ENCODE measurements at regions not wholly inside any gene's neighbourhood (a gene's known extent, or its start where the extent isn't known, plus 50 kb on each side); places are given as distances from the start of the nearest gene placed in this dataset.

GRCh38 chr5:2181557-2181956 lies 298.8 kb upstream of the IRX4 start:
- H3K9me2 ChIP-seq (replicated peaks; ENCODE audit: control insufficient read depth, low read length): no peaks in the 10 kb centered on the region
- H3K36me3 ChIP-seq (ENCODE audit: control insufficient read depth, low read length): no peaks in the 10 kb centered on the region
- H4K20me1 ChIP-seq (ENCODE audit: control insufficient read depth, insufficient read depth, low read depth, low read length): no peaks in the 10 kb centered on the region
- no peak for TF ChIP-seq CTCF (IDR thresholded peaks at IDR 0.05; ENCODE audit: low read depth, low read length, poor library complexity, severe bottlenecking)
- TF ChIP-seq EZH2phosphoT487 (IDR thresholded peaks at IDR 0.05; ENCODE audit: borderline replicate concordance, low read length): no peak
- H3K9me3 ChIP-seq (ENCODE audit: control insufficient read depth, insufficient read depth, low read length): no peaks in the 10 kb centered on the region
- no peaks in the 10 kb centered on the region for H3K79me2 ChIP-seq (ENCODE audit: control insufficient read depth, low read length)
- no peaks in the 10 kb centered on the region for H3K4me1 ChIP-seq (ENCODE audit: control insufficient read depth, low read length)
- H3K4me3 ChIP-seq (ENCODE audit: low read length): no peak overlapping the region
- H3K4me2 ChIP-seq (ENCODE audit: low read length): no peak overlapping the region
- H3K27ac ChIP-seq (ENCODE audit: low read depth, low read length): no peak overlapping the region
- H3F3A ChIP-seq (ENCODE audit: control insufficient read depth, insufficient read depth): no peaks in the 10 kb centered on the region
- no peaks in the 10 kb centered on the region for H3K27me3 ChIP-seq (ENCODE audit: control insufficient read depth, low read length)

- Histone ChIP-seq H3K27ac (ENCODE audit: low read depth, low read length) (no peak overlapping the region), H3K9me2 (replicated peaks; ENCODE audit: control insufficient read depth, low read length) (no peaks in the 10 kb centered on the region), H3K4me1 (ENCODE audit: control insufficient read depth, low read length) (no peaks in the 10 kb centered on the region), H3K4me3 (ENCODE audit: low read length) (no peak overlapping the region), H3K9me3 (ENCODE audit: control insufficient read depth, insufficient read depth, low read length) (no peaks in the 10 kb centered on the region), H3K36me3 (ENCODE audit: control insufficient read depth, low read length) (no peaks in the 10 kb centered on the region), H3K4me2 (ENCODE audit: low read length) (no peak overlapping the region), H3K79me2 (ENCODE audit: control insufficient read depth, low read length) (no peaks in the 10 kb centered on the region), H4K20me1 (ENCODE audit: control insufficient read depth, insufficient read depth, low read depth, low read length) (no peaks in the 10 kb centered on the region), H3K27me3 (ENCODE audit: control insufficient read depth, low read length) (no peaks in the 10 kb centered on the region), H3F3A (ENCODE audit: control insufficient read depth, insufficient read depth) (no peaks in the 10 kb centered on the region)
- TF ChIP-seq CTCF (IDR thresholded peaks at IDR 0.05; ENCODE audit: low read depth, low read length, poor library complexity, severe bottlenecking): no peak
- no peak for TF ChIP-seq EZH2phosphoT487 (IDR thresholded peaks at IDR 0.05; ENCODE audit: borderline replicate concordance, low read length)
These were observed 298.4 kb upstream of the IRX4 start for GRCh38 chr5:2181149-2181548.

GRCh38 chr5:2180456-2180855 lies 297.7 kb upstream of the IRX4 start:
- Histone ChIP-seq H3K4me1 (ENCODE audit: control insufficient read depth, low read length) (no peaks in the 10 kb centered on the region), H3K9me2 (replicated peaks; ENCODE audit: control insufficient read depth, low read length) (no peaks in the 10 kb centered on the region), H3K9me3 (ENCODE audit: control insufficient read depth, insufficient read depth, low read length) (no peaks in the 10 kb centered on the region), H3K27me3 (ENCODE audit: control insufficient read depth, low read length) (no peaks in the 10 kb centered on the region), H3F3A (ENCODE audit: control insufficient read depth, insufficient read depth) (no peaks in the 10 kb centered on the region), H3K36me3 (ENCODE audit: control insufficient read depth, low read length) (no peaks in the 10 kb centered on the region), H4K20me1 (ENCODE audit: control insufficient read depth, insufficient read depth, low read depth, low read length) (no peaks in the 10 kb centered on the region), H3K4me2 (ENCODE audit: low read length) (no peak overlapping the region), H3K4me3 (ENCODE audit: low read length) (no peak overlapping the region), H3K79me2 (ENCODE audit: control insufficient read depth, low read length) (no peaks in the 10 kb centered on the region), H3K27ac (ENCODE audit: low read depth, low read length) (no peak overlapping the region)
- TF ChIP-seq EZH2phosphoT487 (IDR thresholded peaks at IDR 0.05; ENCODE audit: borderline replicate concordance, low read length): no peak
- no peak for TF ChIP-seq CTCF (IDR thresholded peaks at IDR 0.05; ENCODE audit: low read depth, low read length, poor library complexity, severe bottlenecking)

GRCh38 chr5:2179861-2180260 lies 297.1 kb upstream of the IRX4 start:
- TF ChIP-seq EZH2phosphoT487 (IDR thresholded peaks at IDR 0.05; ENCODE audit: borderline replicate concordance, low read length): no peak
- TF ChIP-seq CTCF (IDR thresholded peaks at IDR 0.05; ENCODE audit: low read depth, low read length, poor library complexity, severe bottlenecking): no peak
- no peaks in the 10 kb centered on the region for H4K20me1 ChIP-seq (ENCODE audit: control insufficient read depth, insufficient read depth, low read depth, low read length)
- H3K4me1 ChIP-seq (ENCODE audit: control insufficient read depth, low read length): no peaks in the 10 kb centered on the region
- H3K36me3 ChIP-seq (ENCODE audit: control insufficient read depth, low read length): no peaks in the 10 kb centered on the region
- no peak overlapping the region for H3K4me2 ChIP-seq (ENCODE audit: low read length)
- H3F3A ChIP-seq (ENCODE audit: control insufficient read depth, insufficient read depth): no peaks in the 10 kb centered on the region
- H3K79me2 ChIP-seq (ENCODE audit: control insufficient read depth, low read length): no peaks in the 10 kb centered on the region
- no peaks in the 10 kb centered on the region for H3K27me3 ChIP-seq (ENCODE audit: control insufficient read depth, low read length)
- no peaks in the 10 kb centered on the region for H3K9me2 ChIP-seq (replicated peaks; ENCODE audit: control insufficient read depth, low read length)
- no peaks in the 10 kb centered on the region for H3K9me3 ChIP-seq (ENCODE audit: control insufficient read depth, insufficient read depth, low read length)
- H3K27ac ChIP-seq (ENCODE audit: low read depth, low read length): no peak overlapping the region
- no peak overlapping the region for H3K4me3 ChIP-seq (ENCODE audit: low read length)

All from DOHH2 (cell line).